Sigmoid colon (tissue), 6 donors: ENCODE measurements at regions not wholly inside any gene's neighbourhood (a gene's known extent, or its start where the extent isn't known, plus 50 kb on each side); places are given as distances from the start of the nearest gene placed in this dataset.

Source experiments
- DNase-seq: peaks from one replicate; pipeline ENCODE4 v3.0.0-alpha.2; 2019
- H3K27ac ChIP-seq, 4 donors: fragments of 200-600 bp; sonication (generic); one replicate each; pipeline ENCODE4 v1.5.1; 2016 to 2019; ENCODE audit warnings: mild to moderate bottlenecking in 1 of 4
- H3K27me3 ChIP-seq, 3 donors: fragments of 200-600 bp; sonication (generic); one replicate each; pipeline ENCODE4 v1.5.1; 2019; ENCODE audit warnings: mild to moderate bottlenecking in 1 of 3
- H3K36me3 ChIP-seq, 4 donors: fragments of 200-600 bp; sonication (generic); one replicate each; pipeline ENCODE4 v1.5.1; 2016 to 2019
- H3K4me1 ChIP-seq, 4 donors: fragments of 200-600 bp; sonication (generic); one replicate each; pipeline ENCODE4 v1.5.1; 2017 to 2019
- H3K4me3 ChIP-seq, 4 donors: fragments of 200-600 bp; sonication (generic); one replicate each; pipeline ENCODE4 v1.5.1; 2017 to 2019; ENCODE audit warnings: mild to moderate bottlenecking in 2 of 4, moderate library complexity in 1 of 4
- H3K9me3 ChIP-seq, 4 donors: fragments of 200-600 bp in 3 of 4; sonication (generic) in 3 of 4; one replicate each; pipeline versions ENCODE4 v1.5.1 to v1.6.1; 2013 to 2019
- EP300 ChIP-seq, 4 donors: sonication (generic); formaldehyde crosslinking; IDR thresholded peaks; one replicate each; pipeline ENCODE4 v1.6.1; 2017; ENCODE audit warnings: antibody characterized with exemption in 4 of 4
- POLR2A ChIP-seq, 2 donors: fragments of 450-650 bp; IDR thresholded peaks; one replicate each; pipeline ENCODE4 v1.6.1; 2016; ENCODE audit warnings: antibody characterized with exemption in 2 of 2, mild to moderate bottlenecking in 2 of 2, moderate library complexity in 2 of 2
- POLR2AphosphoS5 ChIP-seq, 4 donors: sonication (generic); formaldehyde crosslinking; IDR thresholded peaks; one replicate each; pipeline ENCODE4 v1.6.1; 2017; ENCODE audit warnings: antibody characterized with exemption in 4 of 4
- WGBS, 2 donors: extraction: QIAGEN DNeasy Blood & Tissue Kit; methylation state at CpG; one replicate each; pipeline ENCODE4 v1.1.7; 2013; 5-methylcytosine and 5-hydroxymethylcytosine counted together
- intact Hi-C: fragments of 100-400 bp; cut with DNase I; formaldehyde crosslinking; loops from one replicate; pipeline ENCODE4 v1.15.1; 2023
- TF ChIP-seq, protein P1 (sequence below), 4 experiments: fragments of 450-650 bp in 3 of 4; fragments of 200-600 bp in 1 of 4; IDR thresholded peaks; one replicate each; pipeline ENCODE4 v1.5.1; 2016 to 2019; ENCODE audit warnings: antibody characterized with exemption in 4 of 4, mild to moderate bottlenecking in 3 of 4, moderate library complexity in 2 of 4
- donor health status: healthy with polysubstance abuse.
- donor health status: healthy.

DNA sequence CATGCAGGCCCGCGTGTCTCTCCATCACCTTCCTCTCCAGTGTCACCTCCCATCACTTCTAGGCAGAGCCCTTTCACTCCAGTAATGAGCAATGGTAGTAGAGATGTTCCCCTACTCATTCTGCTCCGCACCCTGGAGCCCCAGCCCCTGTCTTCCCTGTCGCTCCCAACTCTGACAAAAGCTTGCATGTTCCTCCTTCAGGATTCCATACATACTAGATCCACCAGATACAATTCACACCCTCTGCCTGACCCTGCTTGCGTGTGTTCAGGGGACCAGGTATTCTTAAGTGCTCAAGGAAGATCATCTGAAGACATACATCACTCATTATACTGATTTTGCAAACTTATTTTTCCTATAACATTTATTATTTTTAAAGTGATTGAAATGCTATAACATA lies 222.7 kb downstream of the SNX19 start:
- H3K36me3 ChIP-seq, result no peaks in the 10 kb centered on the region
- DNase-seq, result no peak
- no peaks in the 10 kb centered on the region for H3K9me3 ChIP-seq
- no peak overlapping the region for H3K27ac ChIP-seq
- H3K4me3 ChIP-seq, result no peak overlapping the region
- WGBS, 2 donors, result 94 to 95% methylated on average over 5 of the region's 5 CpGs
- no peaks in the 10 kb centered on the region for H3K27me3 ChIP-seq
- H3K4me1 ChIP-seq, result no peaks in the 10 kb centered on the region
- intact Hi-C loops, result no loop called here
- TF ChIP-seq POLR2A (IDR thresholded peaks at IDR 0.05) (no peak), POLR2AphosphoS5 (IDR thresholded peaks at IDR 0.05) (no peak), EP300 (IDR thresholded peaks at IDR 0.05) (no peak)
- TF ChIP-seq, protein P1, sequence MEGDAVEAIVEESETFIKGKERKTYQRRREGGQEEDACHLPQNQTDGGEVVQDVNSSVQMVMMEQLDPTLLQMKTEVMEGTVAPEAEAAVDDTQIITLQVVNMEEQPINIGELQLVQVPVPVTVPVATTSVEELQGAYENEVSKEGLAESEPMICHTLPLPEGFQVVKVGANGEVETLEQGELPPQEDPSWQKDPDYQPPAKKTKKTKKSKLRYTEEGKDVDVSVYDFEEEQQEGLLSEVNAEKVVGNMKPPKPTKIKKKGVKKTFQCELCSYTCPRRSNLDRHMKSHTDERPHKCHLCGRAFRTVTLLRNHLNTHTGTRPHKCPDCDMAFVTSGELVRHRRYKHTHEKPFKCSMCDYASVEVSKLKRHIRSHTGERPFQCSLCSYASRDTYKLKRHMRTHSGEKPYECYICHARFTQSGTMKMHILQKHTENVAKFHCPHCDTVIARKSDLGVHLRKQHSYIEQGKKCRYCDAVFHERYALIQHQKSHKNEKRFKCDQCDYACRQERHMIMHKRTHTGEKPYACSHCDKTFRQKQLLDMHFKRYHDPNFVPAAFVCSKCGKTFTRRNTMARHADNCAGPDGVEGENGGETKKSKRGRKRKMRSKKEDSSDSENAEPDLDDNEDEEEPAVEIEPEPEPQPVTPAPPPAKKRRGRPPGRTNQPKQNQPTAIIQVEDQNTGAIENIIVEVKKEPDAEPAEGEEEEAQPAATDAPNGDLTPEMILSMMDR (IDR thresholded peaks at IDR 0.05), result no peak

DNA sequence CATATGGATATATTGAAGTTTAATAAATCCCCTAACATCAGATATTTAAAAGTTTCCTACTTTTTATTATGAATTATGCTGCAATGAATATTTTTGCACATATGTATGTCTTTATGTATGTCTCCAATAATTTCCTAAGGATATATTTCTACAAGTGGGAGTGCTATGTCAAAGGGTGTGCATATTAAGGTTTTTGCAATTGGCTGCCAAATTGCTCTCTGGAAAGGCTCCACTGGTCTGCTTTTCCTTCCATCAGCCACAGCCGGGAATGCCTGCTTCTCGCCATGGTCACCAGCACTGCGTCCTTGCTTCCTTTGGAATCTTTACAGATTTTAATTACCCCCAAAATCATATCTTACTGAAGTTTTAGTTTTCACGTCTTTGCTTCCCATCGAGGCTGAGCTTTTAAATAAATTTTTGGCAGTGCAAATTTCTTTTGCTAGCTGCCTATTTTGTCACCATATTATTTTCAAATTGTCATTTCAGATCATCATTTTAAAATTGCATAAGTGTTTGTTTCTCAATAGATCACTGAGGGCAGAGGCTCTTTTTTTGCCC lies 221.7 kb downstream of the SNX19 start:
- DNase-seq, result no peak
- WGBS, 2 donors, result 91 to 96% methylated on average over 5 of the region's 5 CpGs
- no peak overlapping the region for H3K27ac ChIP-seq
- H3K9me3 ChIP-seq, result no peaks in the 10 kb centered on the region
- no peak overlapping the region for H3K4me3 ChIP-seq
- TF ChIP-seq EP300 (IDR thresholded peaks at IDR 0.05) (no peak), POLR2A (IDR thresholded peaks at IDR 0.05) (no peak), POLR2AphosphoS5 (IDR thresholded peaks at IDR 0.05) (no peak)
- TF ChIP-seq, protein P1 (IDR thresholded peaks at IDR 0.05), result no peak
- H3K27me3 ChIP-seq, result no peaks in the 10 kb centered on the region
- no peaks in the 10 kb centered on the region for H3K36me3 ChIP-seq
- no peaks in the 10 kb centered on the region for H3K4me1 ChIP-seq
- intact Hi-C loops, result no loop called here

DNA sequence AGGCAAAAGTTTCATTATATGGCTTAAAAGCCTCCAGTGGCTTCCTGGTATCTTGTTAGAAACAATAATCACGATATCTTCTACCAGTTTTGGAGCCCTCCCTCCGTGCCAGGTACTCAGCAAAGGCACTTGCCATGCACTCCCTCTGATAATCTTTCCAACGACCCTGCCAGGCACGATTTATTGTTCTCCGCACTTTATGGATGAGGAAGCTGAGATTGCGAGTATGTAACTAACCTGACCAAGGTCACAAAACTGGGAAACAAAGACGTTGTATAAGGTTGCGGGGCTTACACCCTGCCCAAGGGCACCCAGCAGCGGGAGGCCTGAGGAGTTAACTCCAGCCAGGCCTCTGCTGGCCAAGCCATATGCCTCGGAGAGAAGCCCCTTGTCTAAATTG lies 218.1 kb downstream of the SNX19 start:
- intact Hi-C loops, result no loop called here
- TF ChIP-seq, protein P1 (IDR thresholded peaks at IDR 0.05), result no peak
- TF ChIP-seq EP300 (IDR thresholded peaks at IDR 0.05) (no peak), POLR2A (IDR thresholded peaks at IDR 0.05) (no peak), POLR2AphosphoS5 (IDR thresholded peaks at IDR 0.05) (no peak)
- WGBS, 2 donors, result 29 to 70% methylated on average over 10 of the region's 10 CpGs
- Histone ChIP-seq H3K27me3 (no peaks in the 10 kb centered on the region), H3K27ac (no peak overlapping the region), H3K9me3 (no peaks in the 10 kb centered on the region), H3K4me1 (no peaks in the 10 kb centered on the region), H3K4me3 (no peak overlapping the region), H3K36me3 (no peaks in the 10 kb centered on the region)
- DNase-seq, result no peak

DNA sequence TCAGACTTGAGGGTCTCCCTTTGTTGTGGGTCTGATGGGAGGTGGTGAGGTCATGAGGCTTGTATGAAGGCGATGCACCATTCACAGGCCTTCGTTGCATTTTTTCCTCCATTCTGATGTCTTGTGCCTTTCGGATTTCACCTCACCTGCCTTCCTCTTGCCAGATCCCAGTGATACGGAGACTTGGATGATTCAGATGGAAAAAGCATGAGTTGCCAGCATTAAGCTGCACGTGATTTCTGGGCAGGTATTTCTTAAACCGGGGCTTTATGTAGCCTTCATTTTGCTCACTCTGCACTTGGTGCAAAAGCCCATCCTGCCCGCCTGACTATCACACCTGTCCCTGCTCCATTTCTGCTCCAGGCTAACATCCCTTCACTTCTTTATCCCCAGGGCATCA lies 216.7 kb downstream of the SNX19 start:
- TF ChIP-seq EP300 (IDR thresholded peaks at IDR 0.05), result no peak
- TF ChIP-seq, protein P1 (IDR thresholded peaks at IDR 0.05), result no peak
- no peak for TF ChIP-seq POLR2A (IDR thresholded peaks at IDR 0.05)
- TF ChIP-seq POLR2AphosphoS5 (IDR thresholded peaks at IDR 0.05), result no peak
- WGBS, 2 donors, result 93 to 94% methylated on average over 7 of the region's 7 CpGs
- Histone ChIP-seq H3K27ac (no peak overlapping the region), H3K4me1 (no peaks in the 10 kb centered on the region), H3K4me3 (no peak overlapping the region), H3K27me3 (no peaks in the 10 kb centered on the region), H3K36me3 (no peaks in the 10 kb centered on the region), H3K9me3 (no peaks in the 10 kb centered on the region)
- intact Hi-C loops, result no loop called here
- DNase-seq, result no peak

DNA sequence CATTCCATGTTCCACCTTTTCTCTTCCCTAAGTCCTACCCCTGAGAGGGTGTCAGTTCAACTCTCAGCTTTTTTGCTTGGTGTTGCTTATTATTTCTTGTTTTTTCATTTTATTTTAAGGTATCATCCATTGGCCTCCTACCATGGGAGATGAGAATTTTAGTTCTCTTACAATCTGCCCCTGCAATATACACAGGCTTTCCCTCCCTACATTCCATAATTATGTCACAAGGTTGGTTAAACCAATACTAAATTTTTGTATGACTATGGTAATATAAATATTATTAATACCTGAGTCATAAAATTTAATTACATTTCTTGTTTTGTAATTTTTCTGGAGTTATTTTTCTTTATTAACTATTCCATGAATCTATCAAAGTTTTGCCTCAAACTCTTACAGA lies 216.2 kb downstream of the SNX19 start:
- TF ChIP-seq EP300 (IDR thresholded peaks at IDR 0.05), result no peak
- H3K9me3 ChIP-seq, result no peaks in the 10 kb centered on the region
- no peak for DNase-seq
- H3K4me1 ChIP-seq, result no peaks in the 10 kb centered on the region
- no peaks in the 10 kb centered on the region for H3K36me3 ChIP-seq
- intact Hi-C loops, result no loop called here
- H3K27me3 ChIP-seq, result no peaks in the 10 kb centered on the region
- no peak overlapping the region for H3K27ac ChIP-seq
- no peak overlapping the region for H3K4me3 ChIP-seq
